D721Med (cell line): ENCODE measurements at regions not wholly inside any gene's neighbourhood (a gene's known extent, or its start where the extent isn't known, plus 50 kb on each side); places are given as distances from the start of the nearest gene placed in this dataset.

ENCODE experiments used
- DNase-seq: peaks from one replicate; pipeline ENCODE4 v3.0.0; 2011; ENCODE audit warnings: low spot score; ENCODE audit not compliant: insufficient read length
- FAIRE-seq: peaks from 2 replicates; lab custom pipeline; 2011; peaks lifted over from hg19 to GRCh38; lab: Jason Lieb, UNC
- CTCF ChIP-seq: IDR thresholded peaks from 2 replicates; pipeline ENCODE4 v1.5.1; 2012; ENCODE audit warnings: mild to moderate bottlenecking, control low read depth; ENCODE audit not compliant: insufficient read depth; ENCODE audit errors: missing control alignments

GRCh38 chr2:150081775-150082481 lies 405.5 kb downstream of the RND3 start:
- DNase-seq (no peak), FAIRE-seq (no peak)
- no peak for TF ChIP-seq CTCF

- TF ChIP-seq CTCF: no peak
- FAIRE-seq (no peak), DNase-seq (no peak)
Observed at GRCh38 chr2:150076281-150076680, 411.2 kb downstream of the RND3 start.

- TF ChIP-seq CTCF: no peak
- DNase-seq: no peak
- no peak for FAIRE-seq
Observed at GRCh38 chr2:150075831-150076230, 411.6 kb downstream of the RND3 start.

GRCh38 chr2:150066490-150066889 lies 421.0 kb downstream of the RND3 start:
- FAIRE-seq (no peak), DNase-seq (no peak)
- no peak for TF ChIP-seq CTCF

- TF ChIP-seq CTCF: no peak
- DNase-seq: no peak
- FAIRE-seq: no peak
Observed at GRCh38 chr2:150063931-150064548, 423.4 kb downstream of the RND3 start.

GRCh38 chr2:150063432-150063889 lies 424.0 kb downstream of the RND3 start:
- FAIRE-seq (no peak), DNase-seq (no peak)
- TF ChIP-seq CTCF: no peak

GRCh38 chr2:150062416-150062815 lies 425.1 kb downstream of the RND3 start:
- FAIRE-seq (no peak), DNase-seq (no peak)

More at GRCh38 chr2:150062416-150062815, 425.1 kb downstream of the RND3 start:
- TF ChIP-seq CTCF: no peak
